ENCODE measurements at regions not wholly inside any gene's neighbourhood (a gene's known extent, or its start where the extent isn't known, plus 50 kb on each side); places are given as distances from the start of the nearest gene placed in this dataset.

DNA sequence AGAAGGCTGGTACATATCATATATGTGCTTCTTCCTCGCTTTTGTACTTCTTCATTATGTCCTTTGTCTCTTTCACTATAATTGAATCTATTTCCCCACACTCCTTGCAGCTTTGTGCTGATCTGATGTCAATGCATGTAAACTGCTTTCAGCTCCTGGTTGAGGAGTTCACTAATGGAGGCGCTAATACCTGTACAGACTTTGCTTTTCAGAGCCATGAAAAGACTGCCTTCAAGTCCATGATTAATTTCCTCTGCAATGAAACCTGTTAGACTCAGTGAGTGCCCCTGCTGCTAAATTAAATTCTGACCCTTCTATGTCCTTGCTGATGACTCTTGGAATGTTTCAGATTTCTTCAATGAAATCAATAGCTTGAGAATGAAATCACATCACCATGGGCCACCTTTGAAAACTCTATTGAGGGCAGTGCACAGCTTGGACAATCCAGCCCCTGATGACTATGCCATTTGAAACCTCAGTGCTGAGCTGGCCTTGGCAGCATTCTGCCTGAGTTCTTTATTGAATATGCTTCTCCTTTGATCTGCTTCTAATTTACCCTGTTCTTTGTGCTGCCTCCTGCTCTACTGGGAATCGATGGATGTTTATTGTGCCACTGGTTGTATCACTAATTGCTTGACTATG lies 358.2 kb upstream of the DMAC1 start:
- TF ChIP-seq POLR2AphosphoS5 (IDR thresholded peaks at IDR 0.05; ENCODE audit: borderline replicate concordance, low read depth, low read length) (no peak), EZH2 (IDR thresholded peaks at IDR 0.05) (no peak), FOXP2 (optimal IDR thresholded peaks at IDR 0.05; ENCODE audit: control extremely low read depth, extremely low read length, insufficient read depth) (no peak)
